ENCODE measurements at regions not wholly inside any gene's neighbourhood (a gene's known extent, or its start where the extent isn't known, plus 50 kb on each side); places are given as distances from the start of the nearest gene placed in this dataset.

DNA sequence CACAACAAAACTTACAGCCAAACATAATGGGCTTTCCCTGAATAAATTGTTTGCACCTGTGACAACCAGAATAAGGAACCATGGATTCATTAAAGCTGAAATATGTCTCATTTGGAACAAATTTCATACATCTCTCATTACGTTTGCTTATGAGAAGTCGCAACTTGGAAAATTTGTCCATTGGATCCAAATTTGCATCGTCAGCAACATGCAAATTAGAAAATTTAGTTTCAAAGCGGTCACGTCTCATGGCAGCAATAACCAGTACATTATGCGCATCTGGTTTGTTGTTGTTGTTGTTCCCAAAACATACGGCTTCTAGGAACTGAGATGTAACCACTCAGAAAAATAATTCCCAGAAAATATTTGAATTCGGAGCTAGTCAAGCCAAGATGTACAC, 1311.5 kb upstream of the CDH6 start:
- H3K36me3 Mint-ChIP-seq (ENCODE audit: insufficient read depth in 1 of 3, low read depth in 3 of 3), result no peaks in the 10 kb centered on the region
- Histone ChIP-seq H3K56ac (ENCODE audit: insufficient read length, low read depth, low read length) (no peak overlapping the region), H2BK15ac (ENCODE audit: low read depth, low read length) (no peak overlapping the region), H3K23ac (ENCODE audit: insufficient read length, low read depth, low read length) (no peak overlapping the region), H4K5ac (ENCODE audit: insufficient read length, low read depth, low read length) (no peak overlapping the region), H3T11ph (ENCODE audit: low read length) (no peak overlapping the region), H2BK20ac (ENCODE audit: low read depth, low read length, poor library complexity, severe bottlenecking) (no peak overlapping the region), H3K27ac (ENCODE audit: insufficient read length, low read depth, low read length) (no peak overlapping the region), H3K23me2 (ENCODE audit: insufficient read length, low read depth, low read length, poor library complexity, severe bottlenecking) (no peaks in the 10 kb centered on the region), H4K91ac (ENCODE audit: insufficient read length, low read depth, low read length) (no peak overlapping the region), H3K4me1 (ENCODE audit: insufficient read depth, low read length) (no peaks in the 10 kb centered on the region), H3K79me1 (ENCODE audit: insufficient read depth, low read depth, low read length, poor library complexity, severe bottlenecking) (no peaks in the 10 kb centered on the region), H2BK5ac (ENCODE audit: insufficient read length, low read length) (no peak overlapping the region), H3K18ac (ENCODE audit: insufficient read length, low read depth, low read length) (no peak overlapping the region), H2AFZ (ENCODE audit: low read length) (no peak overlapping the region), H2BK12ac (ENCODE audit: insufficient read length, low read depth, low read length) (no peak overlapping the region), H4K8ac (replicated peaks; ENCODE audit: insufficient read length, low read depth, low read length) (no peak overlapping the region), H3K79me2 (ENCODE audit: insufficient read depth, low read length) (no peaks in the 10 kb centered on the region), H3K9ac (ENCODE audit: extremely low read depth, insufficient read length, low read length) (no peak overlapping the region), H3K27me3 (ENCODE audit: insufficient read depth, low read length) (no peaks in the 10 kb centered on the region), H3K14ac (ENCODE audit: insufficient read depth, low read length) (no peak overlapping the region), H2BK120ac (ENCODE audit: low read depth, low read length, poor library complexity, severe bottlenecking) (no peak overlapping the region), H3K4ac (ENCODE audit: low read depth, low read length) (no peak overlapping the region), H4K20me1 (ENCODE audit: control insufficient read depth, insufficient read depth, insufficient read length) (no peaks in the 10 kb centered on the region), H3K9me3 (ENCODE audit: control insufficient read depth, low read depth, low read length) (no peaks in the 10 kb centered on the region), H3K4me2 (ENCODE audit: insufficient read depth, insufficient read length, low read length) (no peak overlapping the region), H2AK5ac (ENCODE audit: insufficient read length, low read length) (no peak overlapping the region)
- no peaks in the 10 kb centered on the region for H3K27me3 Mint-ChIP-seq (ENCODE audit: low read depth)
- H3K4me3 Mint-ChIP-seq, result no peak overlapping the region
- no peak for DNase-seq
- WGBS (ENCODE audit: extremely low coverage, insufficient read length, low lambda C conversion rate), result no CpG with 5 or more reads among the region's 8 CpGs
- H3K4me1 Mint-ChIP-seq, result no peaks in the 10 kb centered on the region
- H3K27ac Mint-ChIP-seq, result no peak overlapping the region
- TF ChIP-seq CTCF (conservative IDR thresholded peaks at IDR 0.05), result no peak
- no peaks in the 10 kb centered on the region for H3K9me3 Mint-ChIP-seq

Data from H9 (cell line).